CD4-positive, alpha-beta T cell (primary cell): ENCODE measurements at regions not wholly inside any gene's neighbourhood (a gene's known extent, or its start where the extent isn't known, plus 50 kb on each side); places are given as distances from the start of the nearest gene placed in this dataset.
"Not testable (repeated sequence)": the region's sequence is repeated elsewhere in the genome, so short reads cannot be mapped to it uniquely, and the experiment has no call there.

Experiments
- ATAC-seq: fragments of 200-7000 bp; cut with Tn5 transposase; one replicate; pipeline ENCODE4 v1.10.0; 2022; ENCODE audit warnings: mild to moderate bottlenecking; ENCODE audit not compliant: poor library complexity
- CTCF ChIA-PET: fragments of 350-600 bp; sonication (Branson Sonifier 250); formaldehyde crosslinking; loops from one replicate; lab custom pipeline; 2021; ENCODE audit warnings: antibody characterized with exemption, inconsistent platforms; lab: Charles Lee
- POLR2A ChIA-PET: fragments of 350-600 bp; sonication (Branson Sonifier 250); formaldehyde crosslinking; loops from one replicate; lab custom pipeline; 2021; ENCODE audit warnings: antibody characterized with exemption, inconsistent platforms; lab: Charles Lee
- DNase-seq, 14 experiments: peaks; one replicate each; pipeline ENCODE4 v3.0.0-alpha.2; 2013 to 2020; ENCODE audit warnings: mixed read lengths in 2 of 14
- H3K27ac ChIP-seq, 2 donors: one replicate each; pipeline versions ENCODE4 v1.5.1 to v1.7.0; 2013; ENCODE audit warnings: low read length in 2 of 2, low read depth in 1 of 2, mild to moderate bottlenecking in 1 of 2
- H3K27me3 ChIP-seq, 2 experiments: 1 replicate in 1 of 2; 2 replicates in 1 of 2; pipeline versions ENCODE4 v1.6.1 to v1.7.0; 2013; ENCODE audit warnings: low read length in 2 of 2, control low read depth in 1 of 2, mild to moderate bottlenecking in 1 of 2, moderate library complexity in 1 of 2; ENCODE audit not compliant: insufficient read depth in 2 of 2, control insufficient read depth in 1 of 2
- H3K36me3 ChIP-seq: one replicate; pipeline ENCODE4 v1.6.1; 2013; ENCODE audit warnings: low read length, control low read depth; ENCODE audit not compliant: insufficient read depth
- H3K4me1 ChIP-seq: one replicate; pipeline ENCODE4 v1.6.1; 2013; ENCODE audit warnings: low read length, control low read depth; ENCODE audit not compliant: insufficient read depth
- H3K4me3 ChIP-seq: one replicate; pipeline ENCODE4 v1.5.1; 2013; ENCODE audit warnings: mild to moderate bottlenecking, low read length, moderate library complexity
- H3K9me3 ChIP-seq, 2 experiments: 1 replicate in 1 of 2; 2 replicates in 1 of 2; pipeline versions ENCODE4 v1.6.1 to v1.7.0; 2013; ENCODE audit warnings: low read length in 2 of 2, mild to moderate bottlenecking in 2 of 2, control low read depth in 1 of 2, moderate library complexity in 1 of 2; ENCODE audit not compliant: control insufficient read depth in 1 of 2, insufficient read depth in 1 of 2
- H3K27ac Mint-ChIP-seq: one replicate; pipeline ENCODE4 v1.8.0; 2020; ENCODE audit warnings: mixed read lengths
- H3K27me3 Mint-ChIP-seq: one replicate; pipeline ENCODE4 v1.8.0; 2021; ENCODE audit warnings: mixed read lengths
- H3K36me3 Mint-ChIP-seq: one replicate; pipeline ENCODE4 v1.8.0; 2021; ENCODE audit warnings: low read depth, mixed read lengths
- H3K4me1 Mint-ChIP-seq: one replicate; pipeline ENCODE4 v1.8.0; 2021; ENCODE audit warnings: low read depth, mixed read lengths
- H3K4me3 Mint-ChIP-seq: one replicate; pipeline ENCODE4 v1.8.0; 2020; ENCODE audit warnings: mild to moderate bottlenecking, mixed read lengths
- H3K9me3 Mint-ChIP-seq: one replicate; pipeline ENCODE4 v1.8.0; 2020; ENCODE audit warnings: mixed read lengths
- intact Hi-C, 2 experiments: fragments of 100-400 bp; cut with DNase I in 1 of 2; cut with micrococcal nuclease in 1 of 2; formaldehyde crosslinking; loops; one replicate each; pipeline versions ENCODE4 v1.15.1 to v1.9.0; 2023 to 2025; cut with DNase I, micrococcal nuclease
- TF ChIP-seq, protein P1 (sequence below): fragments of 200-600 bp; IDR thresholded peaks from one replicate; pipeline ENCODE4 v1.8.0; 2022; ENCODE audit warnings: antibody characterized with exemption, mild to moderate bottlenecking

DNA sequence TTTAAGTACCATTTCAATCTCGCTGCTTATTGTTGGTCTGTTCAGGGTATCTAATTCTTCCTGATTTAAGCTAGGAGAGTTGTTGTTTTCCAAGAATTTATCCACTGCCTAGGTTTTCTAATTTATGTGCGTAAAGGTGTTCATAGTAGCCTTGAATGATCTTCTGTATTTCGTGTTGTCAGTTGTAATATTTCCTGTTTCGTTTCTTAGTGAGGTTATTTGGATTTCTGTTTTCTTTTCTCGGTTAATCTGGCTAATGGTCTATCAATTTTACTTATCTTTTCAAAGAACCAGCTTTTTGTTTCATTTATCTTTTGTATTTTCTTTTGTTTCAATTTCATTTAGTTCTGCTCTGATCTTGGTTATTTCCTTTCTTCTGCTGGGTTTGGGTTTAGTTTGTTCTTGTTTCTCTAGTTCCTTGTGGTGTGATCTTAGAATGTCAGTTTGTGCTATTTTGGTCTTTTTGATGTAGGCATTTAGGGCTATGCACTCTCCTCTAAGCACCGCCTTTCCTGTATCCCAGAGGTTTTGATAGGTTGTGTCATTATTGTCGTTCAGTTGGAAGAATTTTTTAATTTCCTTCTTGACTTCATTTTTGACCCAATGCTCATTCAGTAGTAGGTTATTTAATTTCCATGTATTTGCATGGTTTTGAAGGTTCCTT is 92.5 kb upstream of the CSRP2 start:
- H3K9me3 ChIP-seq, H3K4me3 Mint-ChIP-seq, H3K9me3 Mint-ChIP-seq, H3K27ac Mint-ChIP-seq, H3K27me3 ChIP-seq, H3K36me3 ChIP-seq, DNase-seq, H3K27ac ChIP-seq, H3K27me3 Mint-ChIP-seq, CTCF ChIA-PET, ATAC-seq, H3K36me3 Mint-ChIP-seq, POLR2A ChIA-PET, H3K4me1 ChIP-seq, H3K4me3 ChIP-seq: not testable (repeated sequence)
- H3K4me1 Mint-ChIP-seq = peaks cover 15% of the 10 kb centered on the region
- intact Hi-C loops = loop anchor here in 1 of 2 experiments (10.0 kb wide), 1 partner anchor 723 kb away; no protein-coding TSS in a partner anchor

DNA sequence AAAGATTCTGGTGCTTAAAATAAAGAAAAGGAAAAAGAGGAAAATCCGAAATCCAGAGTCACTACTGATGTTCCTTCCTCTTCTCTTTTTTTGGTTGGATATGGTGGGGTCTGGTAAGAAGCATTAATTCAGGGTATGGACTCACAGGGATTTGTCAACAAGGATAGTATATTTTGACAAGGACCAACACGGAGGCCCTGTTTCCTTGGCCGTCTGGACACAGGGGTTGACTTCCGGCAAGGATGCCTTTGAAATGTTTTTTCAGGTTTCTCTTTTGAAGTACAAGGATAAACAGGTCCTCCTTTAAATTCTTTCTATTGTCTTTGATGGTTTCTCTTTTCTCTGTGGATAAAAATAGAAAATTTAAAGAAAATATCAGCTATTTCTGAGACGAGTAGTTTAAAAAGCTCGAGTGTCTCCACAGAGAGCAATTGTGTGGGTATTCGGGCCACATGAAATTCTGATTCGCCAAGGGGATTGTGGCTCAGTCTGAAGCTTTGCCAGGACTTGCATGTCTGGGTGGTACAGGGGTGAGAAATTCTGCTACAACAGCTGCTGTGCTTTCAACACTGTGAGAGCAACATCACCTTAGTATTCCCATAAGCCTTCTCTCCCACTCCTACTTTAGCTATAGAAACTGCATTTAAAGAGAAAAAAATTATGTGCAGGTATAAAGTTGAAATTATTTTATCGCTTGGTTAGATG is 88.5 kb upstream of the CSRP2 start:
- Histone ChIP-seq H3K4me3 (no peak overlapping the region), H3K36me3 (no peaks in the 10 kb centered on the region), H3K27ac (no peak overlapping the region), H3K4me1 (no peaks in the 10 kb centered on the region), H3K27me3 (peaks cover 0 to 4% of the 10 kb centered on the region in 2 experiments), H3K9me3 (no peaks in the 10 kb centered on the region)
- ChIA-PET POLR2A (no interaction called here), CTCF (no interaction called here)
- Mint-ChIP-seq H3K4me1 (peaks cover 10% of the 10 kb centered on the region), H3K27me3 (no peaks in the 10 kb centered on the region), H3K4me3 (no peak overlapping the region), H3K9me3 (no peaks in the 10 kb centered on the region), H3K27ac (no peak overlapping the region), H3K36me3 (no peaks in the 10 kb centered on the region)
- DNase-seq = no peak
- no peak for ATAC-seq
- TF ChIP-seq, protein P1, sequence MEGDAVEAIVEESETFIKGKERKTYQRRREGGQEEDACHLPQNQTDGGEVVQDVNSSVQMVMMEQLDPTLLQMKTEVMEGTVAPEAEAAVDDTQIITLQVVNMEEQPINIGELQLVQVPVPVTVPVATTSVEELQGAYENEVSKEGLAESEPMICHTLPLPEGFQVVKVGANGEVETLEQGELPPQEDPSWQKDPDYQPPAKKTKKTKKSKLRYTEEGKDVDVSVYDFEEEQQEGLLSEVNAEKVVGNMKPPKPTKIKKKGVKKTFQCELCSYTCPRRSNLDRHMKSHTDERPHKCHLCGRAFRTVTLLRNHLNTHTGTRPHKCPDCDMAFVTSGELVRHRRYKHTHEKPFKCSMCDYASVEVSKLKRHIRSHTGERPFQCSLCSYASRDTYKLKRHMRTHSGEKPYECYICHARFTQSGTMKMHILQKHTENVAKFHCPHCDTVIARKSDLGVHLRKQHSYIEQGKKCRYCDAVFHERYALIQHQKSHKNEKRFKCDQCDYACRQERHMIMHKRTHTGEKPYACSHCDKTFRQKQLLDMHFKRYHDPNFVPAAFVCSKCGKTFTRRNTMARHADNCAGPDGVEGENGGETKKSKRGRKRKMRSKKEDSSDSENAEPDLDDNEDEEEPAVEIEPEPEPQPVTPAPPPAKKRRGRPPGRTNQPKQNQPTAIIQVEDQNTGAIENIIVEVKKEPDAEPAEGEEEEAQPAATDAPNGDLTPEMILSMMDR = no peak
- intact Hi-C loops = no loop called here

DNA sequence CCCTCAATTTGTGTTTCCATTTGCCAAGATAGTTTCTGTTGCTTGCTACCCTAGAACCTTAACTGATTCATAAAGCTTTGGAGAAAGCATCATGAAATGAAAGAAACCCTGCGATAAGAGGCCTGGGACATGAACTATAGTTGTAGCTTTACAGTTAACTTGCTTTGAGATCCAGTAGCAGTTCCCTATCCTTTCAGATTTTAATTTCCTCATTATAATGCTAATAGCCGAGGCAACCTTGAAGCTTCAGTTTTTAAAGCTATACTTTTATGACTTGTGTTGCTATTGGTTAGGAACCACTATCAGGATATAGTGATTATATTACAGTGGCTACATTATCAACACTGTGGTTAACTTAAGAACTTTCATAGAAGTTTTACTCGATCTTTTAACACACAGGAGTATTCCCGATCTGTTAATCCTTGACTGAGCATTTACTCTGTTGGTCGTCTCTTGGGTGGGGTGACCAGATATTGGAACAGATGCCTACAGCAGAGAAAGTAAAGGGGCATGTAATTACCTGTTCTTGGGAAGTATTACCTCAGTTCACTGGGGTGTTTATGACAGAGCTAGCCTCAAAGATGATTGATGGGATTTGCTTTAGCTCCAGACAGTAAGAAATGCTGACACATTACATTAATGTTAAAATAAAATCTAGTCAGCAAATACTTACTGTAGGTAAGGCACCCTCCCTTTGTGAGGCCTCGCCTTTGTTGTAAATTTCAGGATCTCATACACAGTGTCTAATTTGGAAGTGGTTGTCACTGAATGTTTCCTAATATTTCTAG is 86.2 kb upstream of the CSRP2 start:
- no peaks in the 10 kb centered on the region for H3K4me1 Mint-ChIP-seq
- no peak overlapping the region for H3K27ac Mint-ChIP-seq
- H3K4me1 ChIP-seq = no peaks in the 10 kb centered on the region
- no peaks in the 10 kb centered on the region for H3K27me3 Mint-ChIP-seq
- ChIA-PET POLR2A (interaction anchor here (1.4 kb wide), 1 partner anchor 9 kb away, joined by 3 read pairs; no protein-coding TSS in a partner anchor), CTCF (no interaction called here)
- DNase-seq = no peak
- TF ChIP-seq, protein P1 = no peak
- H3K4me3 Mint-ChIP-seq = no peak overlapping the region
- intact Hi-C loops = no loop called here
- no peaks in the 10 kb centered on the region for H3K9me3 ChIP-seq
- no peaks in the 10 kb centered on the region for H3K36me3 ChIP-seq
- no peak overlapping the region for H3K27ac ChIP-seq
- H3K27me3 ChIP-seq = peaks cover 0 to 4% of the 10 kb centered on the region in 2 experiments
- no peaks in the 10 kb centered on the region for H3K36me3 Mint-ChIP-seq
- H3K9me3 Mint-ChIP-seq = no peaks in the 10 kb centered on the region
- no peak for ATAC-seq
- no peak overlapping the region for H3K4me3 ChIP-seq
